C4-2B (cell line): ENCODE measurements at regions not wholly inside any gene's neighbourhood (a gene's known extent, or its start where the extent isn't known, plus 50 kb on each side); places are given as distances from the start of the nearest gene placed in this dataset.

ENCODE experiments used
- CTCF ChIP-seq: fragments of 450-650 bp; conservative IDR thresholded peaks from 2 replicates; pipeline ENCODE4 v1.5.1; 2017; ENCODE audit warnings: mild to moderate bottlenecking
- ZFX ChIP-seq: fragments of 450-650 bp; IDR thresholded peaks from 2 replicates; pipeline ENCODE4 v1.6.1; 2017

GRCh38 chr1:116246174-116246573, 126.9 kb upstream of the ATP1A1 start:
- TF ChIP-seq CTCF (no peak), ZFX (no peak)
